HCT116 (cell line): ENCODE measurements at regions not wholly inside any gene's neighbourhood (a gene's known extent, or its start where the extent isn't known, plus 50 kb on each side); places are given as distances from the start of the nearest gene placed in this dataset.

Experiments used
- ATAC-seq: fragments of 200-7000 bp; cut with Tn5 transposase; 2 replicates; pipeline ENCODE4 v1.9.1; 2020; ENCODE audit warnings: mild to moderate bottlenecking, moderate library complexity
- BruUV-seq: library from RNA; stranded (reverse); fragments of 400-500 nt; replicated peaks from 2 replicates; lab custom pipeline; 2021; lab: Mats Ljungman, UMichigan
- CTCF ChIA-PET: fragments of 300-600 bp; sonication (Branson Sonifier 250); formaldehyde crosslinking; loops from one replicate; lab custom pipeline; 2021; ENCODE audit warnings: antibody characterized with exemption; lab: Charles Lee
- POLR2A ChIA-PET: fragments of 300-600, 350-600 bp; sonication (Branson Sonifier 250); formaldehyde crosslinking; loops from one replicate; lab custom pipeline; 2021; ENCODE audit warnings: antibody characterized with exemption; lab: Charles Lee
- RAD21 ChIA-PET, 2 experiments: fragments of 300-600 bp; sonication (Branson Sonifier 250); formaldehyde crosslinking; loops; one replicate each; lab custom pipeline; 2023; ENCODE audit warnings: low total read pairs in 2 of 2; ENCODE audit not compliant: uncharacterized antibody in 2 of 2, unreplicated experiment in 2 of 2, low non-redundant PET in 1 of 2; lab: Charles Lee
- DNase-seq: peaks from one replicate; pipeline ENCODE4 v3.0.0-alpha.2; 2010; ENCODE audit warnings: low read depth, low spot score
- H2AFZ ChIP-seq: fragments of 200-600 bp; shearing (Covaris generic), sonication (generic); 2 replicates; pipeline ENCODE4 v1.6.1; 2017; ENCODE audit warnings: low read depth, mixed run types, mixed read lengths, antibody characterized with exemption, low read length; ENCODE audit not compliant: poor library complexity, severe bottlenecking
- H3K27ac ChIP-seq: 2 replicates; pipeline ENCODE4 v1.5.1; 2012; ENCODE audit warnings: low read depth, low read length
- H3K27me3 ChIP-seq: fragments of 200-600 bp; sonication (generic); 2 replicates; pipeline ENCODE4 v1.6.1; 2016; ENCODE audit warnings: mixed run types, low read length, mixed read lengths; ENCODE audit not compliant: insufficient read depth
- H3K36me3 ChIP-seq, 2 experiments: fragments of 200-500 bp in 1 of 2; fragments of 200-600 bp in 1 of 2; sonication (Bioruptor generic) in 1 of 2; sonication (generic) in 1 of 2; 2 replicates each; pipeline versions ENCODE4 v1.5.1 to v1.6.1; 2014 to 2016; ENCODE audit warnings: low read length in 2 of 2, inconsistent platforms in 1 of 2, mixed read lengths in 1 of 2, mixed run types in 1 of 2; ENCODE audit not compliant: insufficient read depth in 2 of 2, control insufficient read depth in 1 of 2
- H3K4me1 ChIP-seq, 2 experiments: fragments of 200-600 bp in 1 of 2; sonication (generic) in 1 of 2; 2 replicates each; pipeline versions ENCODE4 v1.5.1 to v1.6.1; 2012 to 2017; ENCODE audit warnings: low read length in 2 of 2, inconsistent platforms in 1 of 2, mild to moderate bottlenecking in 1 of 2, mixed read lengths in 1 of 2, mixed run types in 1 of 2, moderate library complexity in 1 of 2; ENCODE audit not compliant: insufficient read depth in 2 of 2, control insufficient read depth in 1 of 2
- H3K4me2 ChIP-seq: fragments of 200-600 bp; sonication (generic); 2 replicates; pipeline ENCODE4 v1.6.1; 2017; ENCODE audit warnings: mixed run types, low read length, mixed read lengths
- H3K4me3 ChIP-seq, 2 experiments: fragments of 200-600 bp in 1 of 2; sonication (generic) in 1 of 2; replicated peaks in 1 of 2; 2 replicates each; pipeline ENCODE4 v1.5.1; 2011 to 2016; ENCODE audit warnings: low read length in 2 of 2, control low read depth in 1 of 2, low read depth in 1 of 2, mild to moderate bottlenecking in 1 of 2, mixed read lengths in 1 of 2, mixed run types in 1 of 2
- H3K79me2 ChIP-seq: fragments of 200-600 bp; sonication (generic); 2 replicates; pipeline ENCODE4 v1.6.1; 2017; ENCODE audit warnings: mild to moderate bottlenecking, mixed run types, low read length, moderate library complexity, mixed read lengths; ENCODE audit not compliant: insufficient read depth
- H3K9ac ChIP-seq: fragments of 200-600 bp; sonication (generic); 2 replicates; pipeline ENCODE4 v1.6.1; 2016; ENCODE audit warnings: low read length, mixed read lengths
- H3K9me2 ChIP-seq: fragments of 200-600 bp; sonication (generic), shearing (Covaris generic); 2 replicates; pipeline ENCODE4 v1.6.1; 2017; ENCODE audit warnings: mixed run types, mild to moderate bottlenecking, moderate library complexity; ENCODE audit not compliant: insufficient read depth
- H3K9me3 ChIP-seq, 2 experiments: fragments of 200-500 bp in 1 of 2; fragments of 200-600 bp in 1 of 2; sonication (Bioruptor generic) in 1 of 2; sonication (generic) in 1 of 2; 2 replicates each; pipeline ENCODE4 v1.6.1; 2014 to 2017; ENCODE audit warnings: low read length in 2 of 2, mixed read lengths in 2 of 2, inconsistent platforms in 1 of 2, low read depth in 1 of 2, mild to moderate bottlenecking in 1 of 2, mixed run types in 1 of 2, moderate library complexity in 1 of 2; ENCODE audit not compliant: control insufficient read depth in 1 of 2, insufficient read depth in 1 of 2
- H4K20me1 ChIP-seq: fragments of 200-600 bp; sonication (generic), shearing (Covaris generic); 2 replicates; pipeline ENCODE4 v1.6.1; 2017; ENCODE audit warnings: mixed run types, mild to moderate bottlenecking, moderate library complexity; ENCODE audit not compliant: insufficient read depth
- CEBPB ChIP-seq: IDR thresholded peaks from 2 replicates; pipeline ENCODE4 v1.6.1; 2012; ENCODE audit warnings: low read depth
- EGR1 ChIP-seq: IDR thresholded peaks from 2 replicates; pipeline ENCODE4 v1.6.1; 2012; ENCODE audit warnings: low read depth
- EZH2phosphoT487 ChIP-seq: fragments of 200-600 bp; IDR thresholded peaks from 2 replicates; pipeline ENCODE4 v1.6.1; 2018; ENCODE audit warnings: antibody characterized with exemption, borderline replicate concordance
- FOSL1 ChIP-seq: IDR thresholded peaks from 2 replicates; pipeline ENCODE4 v1.6.1; 2012; ENCODE audit warnings: low read depth
- SIN3A ChIP-seq: IDR thresholded peaks from 2 replicates; pipeline ENCODE4 v1.6.1; 2012; ENCODE audit warnings: low read depth
- TCF7L2 ChIP-seq: IDR thresholded peaks from 2 replicates; pipeline ENCODE4 v1.7.0; 2011; ENCODE audit warnings: borderline replicate concordance, inconsistent platforms; ENCODE audit not compliant: insufficient read depth, insufficient read length; ENCODE audit errors: extremely low read depth
- intact Hi-C: fragments of 100-400 bp; cut with micrococcal nuclease; formaldehyde crosslinking; loops from 2 replicates; pipeline ENCODE4 v1.10.0; 2022
- TF ChIP-seq, protein P1 (sequence below): IDR thresholded peaks from 2 replicates; pipeline ENCODE4 v1.6.1; 2012
- TF ChIP-seq, protein P2 (sequence below): IDR thresholded peaks from 2 replicates; pipeline ENCODE4 v1.6.1; 2011; ENCODE audit warnings: mild to moderate bottlenecking, low read length, moderate library complexity; ENCODE audit not compliant: insufficient replicate concordance; ENCODE audit errors: extremely low read depth

GRCh38 chr9:135294836-135295235 lies 184.7 kb upstream of the PPP1R26 start (continued):
- TF ChIP-seq, protein P1, sequence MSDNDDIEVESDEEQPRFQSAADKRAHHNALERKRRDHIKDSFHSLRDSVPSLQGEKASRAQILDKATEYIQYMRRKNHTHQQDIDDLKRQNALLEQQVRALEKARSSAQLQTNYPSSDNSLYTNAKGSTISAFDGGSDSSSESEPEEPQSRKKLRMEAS, result no peak
- TF ChIP-seq, protein P2, sequence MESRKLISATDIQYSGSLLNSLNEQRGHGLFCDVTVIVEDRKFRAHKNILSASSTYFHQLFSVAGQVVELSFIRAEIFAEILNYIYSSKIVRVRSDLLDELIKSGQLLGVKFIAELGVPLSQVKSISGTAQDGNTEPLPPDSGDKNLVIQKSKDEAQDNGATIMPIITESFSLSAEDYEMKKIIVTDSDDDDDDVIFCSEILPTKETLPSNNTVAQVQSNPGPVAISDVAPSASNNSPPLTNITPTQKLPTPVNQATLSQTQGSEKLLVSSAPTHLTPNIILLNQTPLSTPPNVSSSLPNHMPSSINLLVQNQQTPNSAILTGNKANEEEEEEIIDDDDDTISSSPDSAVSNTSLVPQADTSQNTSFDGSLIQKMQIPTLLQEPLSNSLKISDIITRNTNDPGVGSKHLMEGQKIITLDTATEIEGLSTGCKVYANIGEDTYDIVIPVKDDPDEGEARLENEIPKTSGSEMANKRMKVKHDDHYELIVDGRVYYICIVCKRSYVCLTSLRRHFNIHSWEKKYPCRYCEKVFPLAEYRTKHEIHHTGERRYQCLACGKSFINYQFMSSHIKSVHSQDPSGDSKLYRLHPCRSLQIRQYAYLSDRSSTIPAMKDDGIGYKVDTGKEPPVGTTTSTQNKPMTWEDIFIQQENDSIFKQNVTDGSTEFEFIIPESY, result no peak
- TF ChIP-seq SIN3A, result no peak
- no peak for TF ChIP-seq CEBPB
- TF ChIP-seq TCF7L2, result no peak
- TF ChIP-seq FOSL1, result no peak
- TF ChIP-seq, all 23 proteins: peak for 0

DNA sequence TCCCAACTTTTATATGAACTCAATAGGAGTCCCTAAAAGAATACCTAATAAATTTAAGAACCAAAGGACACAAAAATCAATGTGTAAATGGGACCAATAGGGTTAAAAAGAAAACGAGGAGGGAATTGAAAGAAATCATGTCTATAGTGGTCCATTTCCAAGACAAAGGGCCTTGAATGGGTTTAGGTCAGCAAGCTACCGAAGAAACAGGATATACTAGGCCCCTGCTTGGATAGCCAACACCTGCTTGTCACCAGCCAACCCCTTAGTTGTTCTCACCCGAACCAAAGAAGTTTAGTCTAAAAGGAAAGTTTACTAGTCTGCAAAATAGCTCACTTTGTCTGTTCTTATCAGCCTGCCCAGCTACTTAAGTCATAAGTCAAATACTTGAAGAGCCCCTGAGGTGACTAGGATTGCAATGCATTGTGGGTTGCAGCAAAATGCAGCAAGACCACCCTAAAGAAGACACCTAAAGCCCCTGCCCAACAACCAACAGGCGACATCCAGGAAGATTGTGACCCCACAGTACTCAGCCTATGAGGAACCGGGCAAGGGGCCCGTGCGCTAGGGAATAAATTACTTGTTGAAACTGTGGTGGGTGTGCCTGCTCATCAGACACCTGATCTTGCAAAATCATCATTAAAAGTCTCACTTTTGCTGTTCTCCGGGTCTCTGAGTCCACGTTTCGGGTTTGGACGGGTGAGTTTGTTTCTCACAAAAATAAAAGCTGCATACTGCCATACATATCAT lies 183.9 kb upstream of the PPP1R26 start:
- CTCF ChIA-PET, result no interaction called here
- Histone ChIP-seq H3K4me2 (no peak overlapping the region), H4K20me1 (no peaks in the 10 kb centered on the region), H3K9me3 (no peaks in the 10 kb centered on the region), H3K4me3 (no peak overlapping the region), H3K27ac (no peak overlapping the region), H3K27me3 (peaks cover 15% of the 10 kb centered on the region; the same call in 1 of the 2 replicates), H3K4me1 (peaks cover 0 to 10% of the 10 kb centered on the region in 2 experiments; a peak in 3 of 4 replicates), H3K36me3 (no peaks in the 10 kb centered on the region), H3K79me2 (no peaks in the 10 kb centered on the region), H3K9me2 (no peaks in the 10 kb centered on the region), H3K9ac (no peak overlapping the region), H2AFZ (no peak overlapping the region)
- DNase-seq (no peak), ATAC-seq (no peak)
- BruUV-seq, result no TSS peak
- TF ChIP-seq EZH2phosphoT487 (no peak), TCF7L2 (no peak), EGR1 (no peak)
- POLR2A ChIA-PET, result no interaction called here
- RAD21 ChIA-PET, result no interaction called here
- intact Hi-C loops, result no loop called here
